ENCODE measurements at regions not wholly inside any gene's neighbourhood (a gene's known extent, or its start where the extent isn't known, plus 50 kb on each side); places are given as distances from the start of the nearest gene placed in this dataset.

DNA sequence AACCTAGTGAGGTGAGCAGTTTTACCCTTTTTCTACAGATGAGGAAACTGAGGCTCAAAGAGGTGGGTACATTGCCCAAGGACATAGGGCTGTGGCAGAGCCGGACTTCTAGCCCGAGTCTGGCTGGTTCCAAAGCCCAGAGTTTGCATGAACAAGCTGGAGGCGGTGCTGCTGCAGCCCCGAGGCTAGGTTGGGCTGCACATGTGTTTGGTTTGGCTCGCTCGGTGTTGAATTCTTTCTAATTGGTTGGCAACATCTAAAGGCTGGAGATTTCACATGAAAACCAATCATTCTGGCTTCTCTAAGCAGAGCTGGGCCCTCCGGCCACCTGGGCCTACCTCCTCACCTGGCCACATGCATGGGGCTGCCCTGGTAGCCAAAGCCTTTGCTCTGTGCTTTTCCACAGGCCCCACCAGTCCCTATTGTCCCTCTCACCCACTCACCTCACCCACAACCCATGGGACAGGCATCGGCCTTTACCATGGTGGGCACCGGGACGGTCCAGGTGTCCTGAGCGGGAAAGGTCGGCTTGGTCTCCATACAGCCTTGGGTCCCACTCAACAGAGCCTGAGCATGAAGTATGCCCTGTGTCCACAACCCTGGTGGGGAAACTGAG lies 262.3 kb downstream of the NSG2 start:
- H3K36me3 ChIP-seq (ENCODE audit: control insufficient read depth, insufficient read depth, low read length): no peaks in the 10 kb centered on the region
- H3K27ac ChIP-seq (ENCODE audit: low read length): no peak overlapping the region
- POLR2A ChIA-PET: no interaction called here
- no TSS peak for BruUV-seq (replicated peaks)
- no peak for DNase-seq (ENCODE audit: low read depth, low spot score)
- in situ Hi-C loops (cut with HindIII; ENCODE audit: low pct_unique_long_range_greater_than_20kb, low sequenced_read_pairs) (no loop called here), intact Hi-C loops (cut with micrococcal nuclease; ENCODE audit: unreplicated experiment) (no loop called here)
- H3K9me3 ChIP-seq (ENCODE audit: control insufficient read depth, insufficient read depth, low read depth, low read length): no peaks in the 10 kb centered on the region
- H3K4me3 ChIP-seq (ENCODE audit: low read depth in 2 of 2, low read length in 2 of 2): no peak overlapping the region
- CTCF ChIA-PET: no interaction called here
- H3K27me3 ChIP-seq (ENCODE audit: control insufficient read depth, insufficient read depth, low read length): peaks cover 4% of the 10 kb centered on the region; the same call in 1 of the 2 replicates
- no peaks in the 10 kb centered on the region for H3K4me1 ChIP-seq (ENCODE audit: control insufficient read depth, insufficient read depth, low read length)
- TF ChIP-seq TCF7L2 (IDR thresholded peaks at IDR 0.05; ENCODE audit: low read depth, low read length) (no peak), POLR2AphosphoS5 (IDR thresholded peaks at IDR 0.05; ENCODE audit: low read depth, low read length) (no peak), SIN3A (IDR thresholded peaks at IDR 0.05; ENCODE audit: borderline replicate concordance, insufficient read depth, low read depth, low read length) (no peak)
- TF ChIP-seq, protein P1, sequence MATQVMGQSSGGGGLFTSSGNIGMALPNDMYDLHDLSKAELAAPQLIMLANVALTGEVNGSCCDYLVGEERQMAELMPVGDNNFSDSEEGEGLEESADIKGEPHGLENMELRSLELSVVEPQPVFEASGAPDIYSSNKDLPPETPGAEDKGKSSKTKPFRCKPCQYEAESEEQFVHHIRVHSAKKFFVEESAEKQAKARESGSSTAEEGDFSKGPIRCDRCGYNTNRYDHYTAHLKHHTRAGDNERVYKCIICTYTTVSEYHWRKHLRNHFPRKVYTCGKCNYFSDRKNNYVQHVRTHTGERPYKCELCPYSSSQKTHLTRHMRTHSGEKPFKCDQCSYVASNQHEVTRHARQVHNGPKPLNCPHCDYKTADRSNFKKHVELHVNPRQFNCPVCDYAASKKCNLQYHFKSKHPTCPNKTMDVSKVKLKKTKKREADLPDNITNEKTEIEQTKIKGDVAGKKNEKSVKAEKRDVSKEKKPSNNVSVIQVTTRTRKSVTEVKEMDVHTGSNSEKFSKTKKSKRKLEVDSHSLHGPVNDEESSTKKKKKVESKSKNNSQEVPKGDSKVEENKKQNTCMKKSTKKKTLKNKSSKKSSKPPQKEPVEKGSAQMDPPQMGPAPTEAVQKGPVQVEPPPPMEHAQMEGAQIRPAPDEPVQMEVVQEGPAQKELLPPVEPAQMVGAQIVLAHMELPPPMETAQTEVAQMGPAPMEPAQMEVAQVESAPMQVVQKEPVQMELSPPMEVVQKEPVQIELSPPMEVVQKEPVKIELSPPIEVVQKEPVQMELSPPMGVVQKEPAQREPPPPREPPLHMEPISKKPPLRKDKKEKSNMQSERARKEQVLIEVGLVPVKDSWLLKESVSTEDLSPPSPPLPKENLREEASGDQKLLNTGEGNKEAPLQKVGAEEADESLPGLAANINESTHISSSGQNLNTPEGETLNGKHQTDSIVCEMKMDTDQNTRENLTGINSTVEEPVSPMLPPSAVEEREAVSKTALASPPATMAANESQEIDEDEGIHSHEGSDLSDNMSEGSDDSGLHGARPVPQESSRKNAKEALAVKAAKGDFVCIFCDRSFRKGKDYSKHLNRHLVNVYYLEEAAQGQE (IDR thresholded peaks at IDR 0.05; ENCODE audit: insufficient read depth in 1 of 2, low read depth in 2 of 2, low read length in 1 of 2): no peak
- TF ChIP-seq, protein P2, sequence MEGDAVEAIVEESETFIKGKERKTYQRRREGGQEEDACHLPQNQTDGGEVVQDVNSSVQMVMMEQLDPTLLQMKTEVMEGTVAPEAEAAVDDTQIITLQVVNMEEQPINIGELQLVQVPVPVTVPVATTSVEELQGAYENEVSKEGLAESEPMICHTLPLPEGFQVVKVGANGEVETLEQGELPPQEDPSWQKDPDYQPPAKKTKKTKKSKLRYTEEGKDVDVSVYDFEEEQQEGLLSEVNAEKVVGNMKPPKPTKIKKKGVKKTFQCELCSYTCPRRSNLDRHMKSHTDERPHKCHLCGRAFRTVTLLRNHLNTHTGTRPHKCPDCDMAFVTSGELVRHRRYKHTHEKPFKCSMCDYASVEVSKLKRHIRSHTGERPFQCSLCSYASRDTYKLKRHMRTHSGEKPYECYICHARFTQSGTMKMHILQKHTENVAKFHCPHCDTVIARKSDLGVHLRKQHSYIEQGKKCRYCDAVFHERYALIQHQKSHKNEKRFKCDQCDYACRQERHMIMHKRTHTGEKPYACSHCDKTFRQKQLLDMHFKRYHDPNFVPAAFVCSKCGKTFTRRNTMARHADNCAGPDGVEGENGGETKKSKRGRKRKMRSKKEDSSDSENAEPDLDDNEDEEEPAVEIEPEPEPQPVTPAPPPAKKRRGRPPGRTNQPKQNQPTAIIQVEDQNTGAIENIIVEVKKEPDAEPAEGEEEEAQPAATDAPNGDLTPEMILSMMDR (IDR thresholded peaks at IDR 0.05): no peak
- no peak for ATAC-seq

DNA sequence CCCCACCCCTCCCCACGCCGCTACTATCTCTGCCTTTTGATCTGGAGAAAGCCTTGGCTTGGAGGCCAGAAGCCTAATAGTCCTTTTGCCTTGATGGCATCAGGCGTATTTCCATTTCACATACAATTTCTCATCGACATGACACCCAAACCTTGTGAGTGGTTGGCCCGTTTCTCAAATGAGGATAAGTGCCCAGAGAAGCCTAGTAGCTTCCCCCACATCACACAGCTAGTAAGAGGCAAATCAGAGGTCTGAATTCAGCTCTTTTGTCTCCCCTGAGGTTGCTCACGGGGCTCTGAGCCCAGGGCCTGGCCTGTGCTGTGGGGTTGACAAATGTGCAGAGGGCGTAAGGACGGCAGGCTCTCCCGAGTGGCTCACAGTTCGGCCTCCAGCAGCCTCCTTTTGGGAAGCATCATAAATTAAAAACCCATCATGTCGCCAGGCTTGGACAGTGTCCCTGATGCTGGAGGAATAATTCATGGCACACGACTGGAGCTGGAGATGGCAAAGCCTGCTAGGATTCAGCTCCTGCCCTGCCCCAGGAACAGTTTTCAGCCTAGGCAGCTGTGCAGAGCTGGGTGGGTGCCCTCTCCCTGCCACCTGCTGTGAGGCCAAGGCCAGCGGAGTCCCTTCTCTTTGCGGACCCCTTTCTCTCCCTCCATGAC lies 263.8 kb downstream of the NSG2 start:
- intact Hi-C loops (cut with micrococcal nuclease; ENCODE audit: unreplicated experiment): no loop called here
- in situ Hi-C loops (cut with HindIII; ENCODE audit: low pct_unique_long_range_greater_than_20kb, low sequenced_read_pairs): no loop called here
- TF ChIP-seq SIN3A (IDR thresholded peaks at IDR 0.05; ENCODE audit: borderline replicate concordance, insufficient read depth, low read depth, low read length) (no peak), POLR2AphosphoS5 (IDR thresholded peaks at IDR 0.05; ENCODE audit: low read depth, low read length) (no peak), TCF7L2 (IDR thresholded peaks at IDR 0.05; ENCODE audit: low read depth, low read length) (no peak)
- TF ChIP-seq, protein P2 (IDR thresholded peaks at IDR 0.05): no peak
- TF ChIP-seq, protein P1 (IDR thresholded peaks at IDR 0.05; ENCODE audit: insufficient read depth in 1 of 2, low read depth in 2 of 2, low read length in 1 of 2): no peak
- no peaks in the 10 kb centered on the region for H3K9me3 ChIP-seq (ENCODE audit: control insufficient read depth, insufficient read depth, low read depth, low read length)
- no peak overlapping the region for H3K4me3 ChIP-seq (ENCODE audit: low read depth in 2 of 2, low read length in 2 of 2)
- H3K36me3 ChIP-seq (ENCODE audit: control insufficient read depth, insufficient read depth, low read length): no peaks in the 10 kb centered on the region
- no TSS peak for BruUV-seq (replicated peaks)
- peaks cover 7% of the 10 kb centered on the region; the same call in 1 of the 2 replicates for H3K27me3 ChIP-seq (ENCODE audit: control insufficient read depth, insufficient read depth, low read length)
- no peak overlapping the region for H3K27ac ChIP-seq (ENCODE audit: low read length)
- ChIA-PET CTCF (interaction anchor here (0.6 kb wide), 1 partner anchor 44 kb away, joined by 4 read pairs; no protein-coding TSS in a partner anchor), POLR2A (no interaction called here)
- no peaks in the 10 kb centered on the region for H3K4me1 ChIP-seq (ENCODE audit: control insufficient read depth, insufficient read depth, low read length)
- DNase-seq (ENCODE audit: low read depth, low spot score) (no peak), ATAC-seq (no peak)

All from Panc1 (cell line).